GM18867 (cell line): ENCODE measurements at regions not wholly inside any gene's neighbourhood (a gene's known extent, or its start where the extent isn't known, plus 50 kb on each side); places are given as distances from the start of the nearest gene placed in this dataset.

Experiments used
- ATAC-seq: cut with Tn5 transposase; IDR thresholded peaks from one replicate; pipeline ENCODE4 v1.9.1; 2021; ENCODE audit warnings: mild to moderate bottlenecking, moderate library complexity; ENCODE audit not compliant: unreplicated experiment

DNA sequence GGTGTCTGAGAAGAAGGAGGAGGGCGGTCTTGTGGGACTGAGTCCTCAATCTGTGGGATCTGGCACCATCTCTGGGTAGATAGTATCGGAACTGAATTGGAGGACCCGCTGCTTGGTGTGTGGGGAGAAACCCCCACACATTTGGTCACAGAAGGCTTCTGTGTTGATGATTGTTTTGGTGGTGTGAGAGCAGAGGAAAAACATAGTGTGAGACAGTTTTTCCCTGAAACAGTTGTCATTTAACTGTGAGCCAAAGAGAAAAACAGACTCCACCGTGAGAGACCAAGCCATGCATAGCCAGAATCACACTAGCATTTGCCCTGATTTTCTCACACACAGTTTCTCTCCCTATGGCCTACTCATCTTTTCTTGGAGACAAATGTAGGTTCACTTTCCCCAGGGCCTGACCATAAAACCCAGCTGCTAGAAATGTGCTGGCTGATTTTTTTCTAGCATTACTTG is 91.4 kb upstream of the FLRT2 start:
- ATAC-seq: no peak

DNA sequence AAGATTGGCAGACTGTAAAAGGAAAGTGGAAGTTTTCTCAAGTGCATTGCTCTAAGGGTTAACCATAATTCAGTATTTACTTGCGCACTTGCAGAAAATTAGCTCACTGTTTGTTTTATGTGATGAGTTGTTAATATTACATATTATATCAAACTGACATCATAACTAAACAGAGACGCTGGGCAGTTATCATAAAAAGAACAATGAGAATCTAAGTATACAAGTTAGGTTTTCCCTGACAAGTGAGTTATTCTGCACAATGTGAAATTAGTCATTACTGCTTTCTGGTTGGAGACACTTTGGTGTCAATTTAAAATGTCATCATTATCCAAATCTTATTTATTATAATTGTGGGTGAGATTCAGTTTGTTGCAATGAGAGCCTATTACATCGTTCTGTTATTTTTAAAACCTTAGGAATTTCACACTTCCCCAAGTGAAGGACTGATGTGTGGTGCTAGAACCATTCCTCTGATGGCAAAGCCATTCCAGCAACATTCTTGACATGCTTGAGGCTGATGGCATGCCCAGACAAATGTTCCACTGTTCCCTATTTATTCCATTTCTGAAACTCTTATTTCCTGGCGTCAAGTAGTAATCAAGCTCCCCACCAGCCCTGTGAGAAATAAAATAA is 90.1 kb upstream of the FLRT2 start:
- no peak for ATAC-seq

DNA sequence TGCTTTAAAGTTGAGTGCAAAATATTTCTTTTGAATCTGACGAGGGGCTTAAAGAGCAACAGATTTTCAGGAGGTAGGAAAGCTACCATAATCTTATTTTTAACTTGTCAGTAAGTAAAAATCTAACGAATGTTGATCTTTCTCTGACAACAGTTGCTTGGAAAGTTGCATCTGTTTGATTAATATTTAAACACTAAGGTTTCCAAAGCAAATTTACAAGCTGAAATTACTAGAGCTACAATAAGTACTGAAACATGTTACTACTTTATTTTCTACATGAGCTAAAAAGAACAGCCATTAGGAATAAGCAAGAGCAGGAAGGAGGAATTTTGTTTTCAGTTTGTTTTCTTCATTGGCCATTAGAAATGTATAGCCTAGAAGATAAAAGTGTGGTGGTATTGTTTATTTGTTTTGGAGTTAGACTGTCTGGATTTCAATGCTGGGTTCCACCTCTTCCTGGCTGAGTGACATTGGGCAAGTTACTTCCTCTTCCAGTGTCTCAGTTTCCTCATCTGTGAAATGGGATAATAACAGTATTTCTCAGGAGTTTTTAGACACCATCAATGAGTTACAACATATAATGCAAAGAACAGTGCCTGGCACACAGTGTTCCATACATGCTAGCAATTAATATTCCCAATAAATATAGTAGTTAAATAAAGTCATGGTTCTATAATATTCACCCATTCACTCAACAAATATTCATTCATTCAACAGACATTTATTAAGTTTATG is 87.9 kb upstream of the FLRT2 start:
- ATAC-seq: no peak

DNA sequence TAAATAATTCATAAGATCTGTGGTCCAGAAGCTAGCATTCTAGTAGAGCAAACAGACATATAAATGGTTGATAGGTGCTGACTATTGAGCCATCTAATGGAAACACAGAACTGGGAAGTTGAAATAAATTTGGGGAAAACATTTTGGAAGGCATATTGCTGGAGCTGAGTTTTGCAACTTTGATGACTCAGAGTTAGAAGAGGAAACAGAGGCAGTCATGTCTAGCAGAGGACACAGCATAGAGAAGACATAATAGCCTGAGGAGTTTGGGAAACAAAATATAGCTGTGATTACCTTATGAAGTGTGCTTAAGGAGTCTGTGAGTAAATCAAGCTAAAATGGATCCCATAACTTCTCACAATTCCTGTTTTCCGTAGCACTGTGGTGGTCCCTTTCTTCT is 86.9 kb upstream of the FLRT2 start:
- no peak for ATAC-seq

DNA sequence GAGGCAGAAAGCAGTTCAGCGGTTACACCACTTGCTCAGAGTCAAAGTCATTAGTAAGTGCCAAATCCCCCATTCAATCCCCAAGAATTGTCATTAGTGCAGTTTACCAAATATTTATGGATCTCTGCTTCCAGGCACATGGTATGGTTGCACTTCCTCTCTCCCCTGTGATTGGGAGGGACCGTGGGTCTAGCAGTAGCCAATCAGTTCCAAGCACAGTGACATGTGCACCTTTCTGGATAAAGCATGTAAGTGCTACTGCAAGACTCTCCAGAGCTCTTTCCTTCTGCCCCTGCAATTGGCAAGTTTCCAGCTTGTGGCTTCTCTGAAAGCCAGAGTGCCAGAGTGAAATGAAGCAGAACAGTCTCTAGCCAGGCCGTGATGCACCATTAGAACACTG is 85.3 kb upstream of the FLRT2 start:
- ATAC-seq: no peak

DNA sequence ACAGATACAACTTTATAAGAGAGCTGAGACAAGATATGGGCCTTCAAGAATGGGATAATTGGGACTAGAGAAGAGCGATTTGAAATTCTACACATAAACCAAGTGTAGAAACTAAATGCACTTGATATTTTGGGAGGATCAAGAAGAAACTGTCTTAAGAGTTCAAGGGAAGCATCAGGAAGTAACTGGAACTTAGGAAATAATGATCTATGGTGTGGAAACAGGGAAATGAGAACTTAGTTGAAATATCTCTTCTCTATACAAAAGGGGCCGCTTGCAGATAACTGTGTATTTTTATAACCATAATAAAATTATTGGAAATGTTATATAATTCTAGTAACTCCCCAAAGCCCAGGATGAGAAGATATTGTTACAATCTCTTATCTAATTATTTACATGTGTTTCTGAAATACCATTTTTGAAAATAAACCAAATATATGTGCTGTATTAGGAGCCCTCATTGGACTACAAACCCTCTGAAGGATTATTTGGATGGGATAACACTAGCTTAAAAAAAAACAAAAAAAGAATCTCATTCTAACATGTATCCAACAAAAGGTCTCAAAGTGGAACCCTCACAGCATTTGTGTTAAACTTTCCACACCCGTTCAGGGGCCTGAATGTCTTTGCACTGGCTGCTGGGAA is 84.7 kb upstream of the FLRT2 start:
- ATAC-seq: no peak

DNA sequence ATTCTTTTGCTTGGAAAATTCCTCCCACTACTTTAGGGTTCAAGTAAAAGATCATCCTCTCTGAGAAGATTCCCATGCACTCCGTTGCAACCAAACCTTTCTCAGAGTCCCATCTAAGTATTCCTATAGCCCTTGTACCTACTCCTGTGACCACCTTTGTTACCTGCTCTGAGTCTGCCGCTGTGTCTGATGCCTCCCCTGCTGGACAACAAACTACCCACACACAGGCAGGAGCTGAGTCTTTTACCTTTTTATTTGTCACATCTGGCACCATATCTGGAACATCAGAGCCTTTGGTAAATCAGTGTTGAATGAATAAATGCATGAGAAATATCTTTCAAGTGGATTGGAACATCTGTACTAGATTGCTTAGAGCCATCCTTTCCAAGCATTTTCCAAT is 82.1 kb upstream of the FLRT2 start:
- no peak for ATAC-seq

DNA sequence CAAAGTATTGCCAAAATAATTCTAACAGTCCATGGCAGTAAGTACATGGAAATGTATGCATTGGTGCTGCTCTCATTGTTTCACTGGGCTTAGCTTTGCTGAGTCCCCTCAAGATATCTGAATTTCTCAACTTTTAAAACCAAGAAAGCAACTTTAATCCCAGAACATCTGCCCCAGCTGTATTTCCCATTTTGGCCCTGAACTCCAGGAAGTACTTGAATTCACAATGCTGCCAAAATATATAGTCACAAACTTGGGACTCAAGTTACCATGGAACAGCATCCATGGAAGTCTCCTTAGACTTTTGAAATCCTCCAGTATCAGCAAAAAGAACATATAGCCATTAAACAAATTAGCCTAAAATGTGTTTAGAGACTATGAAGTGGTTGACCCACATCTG is 78.5 kb upstream of the FLRT2 start:
- ATAC-seq: no peak

DNA sequence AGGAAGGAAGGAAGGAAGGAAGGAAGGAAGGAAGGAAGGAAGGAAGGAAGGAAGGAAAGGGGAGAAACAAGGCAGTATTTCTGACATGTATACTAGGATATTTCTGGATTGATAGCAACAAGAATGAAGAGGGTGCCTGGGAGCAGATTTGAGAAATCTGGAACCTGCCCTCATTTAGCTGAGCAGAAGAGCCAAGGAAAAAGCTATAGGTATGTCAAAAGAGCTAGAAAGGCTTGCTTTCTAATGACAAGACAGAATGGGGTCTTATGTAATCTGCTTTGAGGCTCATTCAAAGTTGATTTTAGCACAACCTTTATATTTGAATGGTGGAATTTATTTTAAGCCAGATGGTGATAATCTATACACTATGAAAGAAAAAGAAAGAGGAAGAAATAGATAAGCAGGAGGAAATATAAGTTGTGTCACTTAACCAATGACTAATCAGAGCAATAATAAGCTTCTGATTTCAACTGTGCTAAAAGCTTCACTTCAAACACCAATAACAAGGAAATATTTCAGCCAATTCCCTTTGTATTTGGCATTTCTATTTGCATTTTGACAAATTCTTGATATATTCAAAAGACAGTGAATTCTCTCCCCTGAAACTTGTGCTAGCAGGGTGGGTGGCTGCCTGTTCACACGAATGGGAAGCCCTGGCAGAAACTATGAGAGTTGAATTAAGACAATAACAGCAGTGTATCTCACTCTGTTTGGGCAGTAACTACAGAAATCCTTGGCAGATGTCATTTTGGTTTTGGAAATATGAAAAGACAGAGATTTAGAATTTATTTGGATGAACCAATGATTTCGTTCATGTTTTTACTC is 76.3 kb upstream of the FLRT2 start:
- no peak for ATAC-seq

DNA sequence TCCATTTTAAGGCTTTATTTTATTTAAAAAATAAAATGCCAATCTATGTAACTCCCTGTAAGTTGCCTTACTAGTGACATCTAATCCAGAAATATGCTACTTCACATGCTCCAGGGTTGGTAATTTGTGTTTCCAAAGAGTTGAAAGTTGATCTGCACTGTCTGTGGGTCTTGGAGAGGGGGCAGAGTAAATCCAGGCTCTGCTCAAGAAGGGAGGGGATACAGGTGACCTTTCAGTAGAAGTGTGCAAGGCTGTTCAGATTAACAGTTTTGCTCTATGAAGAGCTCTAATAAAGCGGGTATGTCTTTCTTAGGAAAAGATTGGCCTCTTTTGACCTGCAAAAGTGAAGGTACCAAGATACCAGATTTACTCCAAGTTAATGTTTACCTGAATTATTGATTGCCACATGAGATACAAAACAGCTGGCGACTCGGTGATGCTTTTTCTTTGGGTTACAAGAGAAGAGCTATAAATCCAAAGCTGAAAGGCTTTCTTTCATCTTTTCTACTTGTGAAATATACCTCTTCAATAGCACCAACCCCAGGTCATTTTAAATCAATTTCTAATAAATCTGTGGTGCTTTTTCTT is 75.6 kb upstream of the FLRT2 start:
- ATAC-seq: no peak

DNA sequence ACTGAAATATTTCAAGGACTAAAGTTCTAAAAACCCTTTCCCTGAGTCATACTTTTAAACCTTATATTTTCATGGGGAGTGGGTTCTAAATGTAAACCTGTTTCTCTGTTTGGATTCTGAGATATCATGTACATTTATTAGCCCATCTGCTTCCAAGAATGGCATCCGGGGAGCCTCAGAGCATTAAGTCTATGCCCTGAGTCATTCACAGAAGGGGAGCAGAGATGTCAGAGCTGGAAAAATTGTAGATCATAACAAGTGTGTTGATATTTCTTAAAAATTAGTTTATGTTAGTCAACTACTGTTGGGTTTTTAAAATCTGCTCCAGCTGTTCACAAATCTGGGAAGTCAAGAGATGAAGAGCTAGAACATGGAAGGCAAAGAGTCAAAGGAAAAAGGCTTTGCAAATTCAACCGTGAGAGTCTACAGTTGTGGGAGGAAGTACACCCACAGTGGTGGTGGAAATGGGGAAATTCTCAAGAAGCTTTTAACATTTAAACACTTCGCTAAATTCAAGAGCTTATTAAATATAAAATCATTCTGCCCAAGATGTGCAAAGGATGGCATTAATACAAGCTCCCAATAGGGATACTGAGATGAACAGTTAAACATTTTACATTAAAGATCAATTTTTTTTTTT is 70.5 kb upstream of the FLRT2 start:
- ATAC-seq: no peak

DNA sequence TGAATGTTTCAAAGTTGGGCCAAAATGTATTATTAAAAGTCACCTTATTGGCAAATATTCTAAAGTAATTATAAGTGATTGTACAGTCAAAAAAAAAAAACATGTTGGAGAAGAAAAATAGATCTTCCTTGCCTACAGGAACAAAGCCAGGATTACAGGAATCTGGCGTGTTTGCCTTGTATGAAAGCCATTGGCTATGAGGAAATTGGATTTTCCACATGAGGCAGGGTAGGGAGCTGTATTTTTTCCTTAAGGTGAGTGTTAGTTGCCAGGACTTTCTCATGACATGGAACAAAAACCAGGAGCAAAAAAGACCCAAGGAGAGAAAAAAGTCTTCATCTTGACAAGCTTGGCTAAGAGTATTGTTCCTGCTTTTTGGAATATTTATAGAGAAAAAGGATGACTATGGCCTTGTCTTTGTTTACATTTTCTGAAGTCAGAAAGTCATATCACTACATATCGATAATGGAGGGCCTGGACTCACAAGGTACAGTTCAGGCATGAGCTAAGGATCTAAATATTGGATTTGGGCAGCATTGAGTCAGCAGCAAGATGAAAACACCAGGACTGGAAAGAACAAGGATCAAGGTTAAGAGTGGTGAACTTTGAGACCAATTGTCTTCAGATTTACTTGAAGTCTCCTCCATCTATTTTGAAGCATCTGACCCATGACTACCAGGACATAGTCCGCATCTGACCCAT is 68.4 kb upstream of the FLRT2 start:
- no peak for ATAC-seq

DNA sequence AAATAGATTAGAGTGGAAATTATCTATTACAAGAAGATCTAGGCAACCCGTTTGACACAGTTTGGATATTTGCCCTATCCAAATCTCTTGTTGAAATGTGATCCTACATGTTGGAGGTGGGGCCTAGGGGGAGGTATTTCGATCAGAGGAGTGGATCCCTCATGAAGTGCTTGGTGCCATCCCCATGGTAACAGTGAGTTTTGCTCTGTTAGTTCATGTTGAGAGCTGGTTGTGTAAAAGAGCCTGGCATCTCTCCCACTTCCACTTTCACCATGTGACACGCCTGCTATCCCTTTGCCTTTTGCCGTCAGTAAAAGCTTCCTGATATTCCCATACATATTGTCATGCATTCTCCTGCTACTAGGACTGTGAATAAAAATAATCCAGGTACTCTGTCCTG is 66.4 kb upstream of the FLRT2 start:
- ATAC-seq: no peak

DNA sequence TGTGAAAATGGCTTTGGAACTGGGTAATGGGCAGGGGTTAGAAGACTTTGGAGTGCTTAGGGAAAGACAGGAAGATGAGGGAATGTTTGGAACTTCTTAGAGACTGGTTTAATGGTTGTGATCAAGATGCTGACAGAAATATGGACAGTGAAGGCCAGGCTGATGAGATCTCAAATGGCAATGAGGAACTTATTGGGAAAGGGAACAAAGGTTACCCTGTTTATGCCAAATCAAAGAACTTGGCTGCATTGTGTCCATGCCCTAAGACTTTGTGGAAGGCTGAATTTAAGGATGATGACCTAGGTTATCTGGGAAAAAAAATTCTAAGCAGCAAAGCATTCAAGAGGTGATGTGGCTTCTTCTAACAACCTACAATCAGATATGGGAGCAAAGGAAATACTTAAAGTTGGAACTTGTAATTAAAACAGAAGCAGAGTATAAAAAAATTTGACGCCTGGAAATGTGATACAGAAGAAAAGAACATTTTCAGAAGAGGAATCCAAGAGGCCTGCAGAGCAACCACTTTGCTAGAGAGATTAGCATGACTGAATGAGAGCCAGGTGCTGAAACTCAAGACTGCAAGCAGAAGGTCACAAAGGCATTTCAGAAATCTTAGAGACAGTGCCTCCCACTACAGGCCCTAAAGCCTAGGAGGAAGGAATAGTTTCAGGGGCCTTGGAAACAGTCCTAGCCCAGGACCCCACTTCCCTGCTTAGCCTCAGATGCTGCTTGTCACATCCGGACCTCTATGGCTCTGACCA is 65.6 kb upstream of the FLRT2 start:
- no peak for ATAC-seq

DNA sequence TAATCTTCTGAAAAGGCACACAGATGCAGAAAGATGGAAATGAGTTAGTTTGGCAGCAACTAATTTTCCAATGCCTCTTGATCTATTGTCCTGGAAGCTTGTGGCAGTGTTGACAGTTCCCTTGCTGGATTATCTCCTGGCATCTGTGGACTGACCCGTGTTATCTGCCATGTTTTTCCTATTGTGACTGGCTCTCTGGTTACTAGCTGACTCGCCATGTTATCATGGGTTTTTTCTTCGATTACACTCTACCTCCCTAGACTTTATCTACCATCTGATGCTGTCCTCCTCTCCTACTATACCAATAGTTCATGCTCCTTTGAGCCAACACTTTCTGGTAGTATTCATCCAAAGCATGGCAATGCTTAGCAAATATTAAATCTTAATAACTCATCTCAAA is 63.3 kb upstream of the FLRT2 start:
- ATAC-seq: no peak

DNA sequence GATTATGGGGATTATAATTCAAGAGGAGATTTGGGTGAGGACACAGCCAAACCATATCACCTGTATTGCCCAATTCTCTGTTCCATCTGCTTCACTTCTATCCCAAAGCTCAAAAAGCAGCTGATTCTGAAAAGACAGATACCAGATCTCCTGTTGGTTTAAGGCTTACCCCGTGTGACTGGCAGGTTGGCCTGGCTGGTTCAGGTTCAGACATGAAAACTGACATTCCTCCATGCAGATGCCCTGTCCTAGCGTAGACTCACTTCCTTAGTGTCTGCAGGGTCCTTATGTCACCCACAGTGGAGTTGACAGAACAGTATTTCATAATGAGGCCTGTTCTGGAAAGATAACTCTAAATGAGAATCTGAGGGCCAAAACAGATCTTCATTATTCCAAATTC is 61.1 kb upstream of the FLRT2 start:
- ATAC-seq: no peak

DNA sequence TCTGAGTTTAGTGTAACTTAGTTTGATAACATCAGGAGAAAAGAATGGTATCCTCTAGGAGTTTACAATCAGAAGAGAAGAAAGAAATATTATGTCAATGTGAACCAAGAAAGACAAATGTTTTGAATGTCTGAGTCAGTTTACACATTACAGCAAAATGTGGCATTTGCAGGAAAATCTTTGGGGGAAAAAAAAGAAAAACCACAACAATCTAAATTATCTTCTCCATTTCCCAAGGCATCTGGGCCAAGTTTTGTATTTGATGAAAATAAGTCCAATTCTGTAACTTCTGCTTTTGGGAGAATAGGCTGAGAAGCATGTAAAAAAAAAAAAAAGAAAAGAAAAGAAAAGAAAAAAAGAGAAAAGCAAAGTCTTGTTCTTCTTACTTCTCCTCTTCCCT is 58.8 kb upstream of the FLRT2 start:
- no peak for ATAC-seq

DNA sequence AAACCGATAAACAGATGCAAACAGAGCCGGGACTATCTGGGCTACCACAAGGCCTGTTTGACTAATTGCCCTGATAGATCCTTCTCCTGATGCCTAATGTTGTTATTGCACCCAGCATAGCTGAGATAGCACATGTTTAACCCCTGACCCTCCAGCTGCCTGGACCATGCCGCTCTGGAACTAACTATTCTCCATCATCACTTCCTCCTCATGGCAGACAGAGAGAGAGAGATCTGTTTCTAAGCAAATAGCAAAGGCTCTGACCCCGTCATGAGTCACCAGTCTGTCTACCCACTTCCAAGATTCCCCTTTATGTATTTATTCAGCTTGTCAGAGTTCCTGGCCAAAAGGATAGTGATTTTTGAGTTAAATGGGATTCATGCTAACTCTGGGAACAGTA is 58.2 kb upstream of the FLRT2 start:
- ATAC-seq: no peak

DNA sequence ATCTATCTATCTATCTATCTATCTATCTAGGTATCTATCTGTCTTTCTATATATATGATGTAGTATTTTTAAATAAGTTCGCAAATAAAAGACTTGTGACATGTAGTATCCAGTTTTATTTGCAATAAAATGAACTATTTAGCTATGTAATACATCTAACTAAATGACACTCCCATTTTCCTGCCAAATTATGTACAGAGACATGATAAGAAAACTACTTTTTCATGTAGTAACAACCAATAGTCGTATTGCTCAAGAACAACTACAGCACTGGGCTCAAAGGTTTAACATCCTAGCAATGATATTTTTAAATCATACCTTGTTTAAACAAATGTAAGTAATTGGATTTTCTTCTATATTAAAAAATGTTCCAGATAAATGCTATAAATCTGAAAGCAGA is 55.5 kb upstream of the FLRT2 start:
- no peak for ATAC-seq
